Neural cell (in vitro differentiated cells): ENCODE measurements at regions not wholly inside any gene's neighbourhood (a gene's known extent, or its start where the extent isn't known, plus 50 kb on each side); places are given as distances from the start of the nearest gene placed in this dataset.

Source experiments
- H2AFZ ChIP-seq: fragments of 200-600, 300-800 bp; sonication (generic), shearing (Covaris generic); 2 replicates; pipeline ENCODE4 v1.6.0; 2014; ENCODE audit warnings: low read depth, mild to moderate bottlenecking, antibody characterized with exemption, low read length, moderate library complexity
- H3F3A ChIP-seq: fragments of 200-600 bp; shearing (Covaris generic); 2 replicates; pipeline ENCODE4 v1.6.1; 2016; ENCODE audit warnings: mild to moderate bottlenecking, moderate library complexity, mixed read lengths, antibody characterized with exemption, low read length; ENCODE audit not compliant: insufficient read depth, poor library complexity, severe bottlenecking
- H3K27ac ChIP-seq: fragments of 200-600, 300-800 bp; sonication (generic), shearing (Covaris generic); 2 replicates; pipeline ENCODE4 v1.5.1; 2014; ENCODE audit warnings: mild to moderate bottlenecking, low read length, moderate library complexity
- H3K27me3 ChIP-seq: fragments of 300-800, 200-600 bp; sonication (generic), shearing (Covaris generic); 2 replicates; pipeline ENCODE4 v1.6.0; 2014; ENCODE audit warnings: mild to moderate bottlenecking, low read depth, low read length, moderate library complexity; ENCODE audit not compliant: insufficient read depth
- H3K36me3 ChIP-seq: fragments of 300-800, 200-600 bp; sonication (generic), shearing (Covaris generic); 2 replicates; pipeline ENCODE4 v1.5.1; 2014; ENCODE audit warnings: mild to moderate bottlenecking, antibody characterized with exemption, low read length, moderate library complexity; ENCODE audit not compliant: insufficient read depth
- H3K4me2 ChIP-seq: fragments of 300-800, 200-600 bp; sonication (generic), shearing (Covaris generic); 2 replicates; pipeline ENCODE4 v1.6.0; 2014; ENCODE audit warnings: mild to moderate bottlenecking, low read length
- H3K4me3 ChIP-seq: fragments of 300-800, 200-600 bp; sonication (generic), shearing (Covaris generic); 2 replicates; pipeline ENCODE4 v1.5.1; 2014; ENCODE audit warnings: mild to moderate bottlenecking, low read length, moderate library complexity
- H3K79me2 ChIP-seq: fragments of 200-600 bp; shearing (Covaris generic); replicated peaks from 2 replicates; pipeline ENCODE4 v1.6.0; 2014; ENCODE audit warnings: mild to moderate bottlenecking, low read length, moderate library complexity; ENCODE audit not compliant: insufficient read depth
- H3K9ac ChIP-seq: fragments of 300-800, 200-600 bp; sonication (generic), shearing (Covaris generic); 2 replicates; pipeline ENCODE4 v1.6.1; 2016; ENCODE audit warnings: mild to moderate bottlenecking, low read length, mixed read lengths
- H3K9me2 ChIP-seq: fragments of 200-600 bp; shearing (Covaris generic); 2 replicates; pipeline ENCODE4 v1.6.1; 2016; ENCODE audit warnings: mild to moderate bottlenecking, low read length, mixed read lengths; ENCODE audit not compliant: insufficient read depth
- H3K9me3 ChIP-seq: fragments of 200-600, 300-800 bp; sonication (generic), shearing (Covaris generic); 2 replicates; pipeline ENCODE4 v1.6.1; 2016; ENCODE audit warnings: mild to moderate bottlenecking, mixed run types, low read length, moderate library complexity, mixed read lengths
- H4K20me1 ChIP-seq: fragments of 200-600 bp; shearing (Covaris generic); 2 replicates; pipeline ENCODE4 v1.6.1; 2016; ENCODE audit warnings: mild to moderate bottlenecking, mixed run types; ENCODE audit not compliant: insufficient read depth
- CTCF ChIP-seq: fragments of 450-650 bp; IDR thresholded peaks from 2 replicates; pipeline ENCODE4 v1.5.1; 2014; ENCODE audit warnings: antibody characterized with exemption, mild to moderate bottlenecking, moderate library complexity; ENCODE audit not compliant: poor library complexity, severe bottlenecking
- EP300 ChIP-seq: fragments of 450-650 bp; conservative IDR thresholded peaks from 2 replicates; pipeline ENCODE4 v1.6.1; 2014; ENCODE audit warnings: antibody characterized with exemption, mild to moderate bottlenecking, moderate library complexity; ENCODE audit not compliant: poor library complexity, severe bottlenecking
- EZH2 ChIP-seq: fragments of 200-600, 300-800 bp; shearing (Covaris generic), sonication (generic); IDR thresholded peaks from 2 replicates; pipeline ENCODE4 v1.6.1; 2014; ENCODE audit warnings: antibody characterized with exemption, low read length, borderline replicate concordance, mild to moderate bottlenecking; ENCODE audit not compliant: insufficient read depth, poor library complexity, severe bottlenecking
- MXI1 ChIP-seq: fragments of 450-650 bp; conservative IDR thresholded peaks from 2 replicates; pipeline ENCODE4 v1.6.1; 2014; ENCODE audit warnings: antibody characterized with exemption, mild to moderate bottlenecking; ENCODE audit not compliant: poor library complexity, severe bottlenecking
- POLR2AphosphoS5 ChIP-seq: IDR thresholded peaks from 2 replicates; pipeline ENCODE4 v1.6.1; 2012
- RAD21 ChIP-seq: fragments of 450-650 bp; conservative IDR thresholded peaks from 2 replicates; pipeline ENCODE4 v1.6.1; 2014; ENCODE audit warnings: antibody characterized with exemption, mild to moderate bottlenecking, moderate library complexity
- REST ChIP-seq: IDR thresholded peaks from 2 replicates; pipeline ENCODE4 v1.6.1; 2012; ENCODE audit warnings: borderline replicate concordance
- SMC3 ChIP-seq: fragments of 450-650 bp; conservative IDR thresholded peaks from 2 replicates; pipeline ENCODE4 v1.6.1; 2014; ENCODE audit warnings: antibody characterized with exemption, mild to moderate bottlenecking, moderate library complexity; ENCODE audit not compliant: poor library complexity
- TAF1 ChIP-seq: IDR thresholded peaks from 2 replicates; pipeline ENCODE4 v1.6.1; 2012; ENCODE audit warnings: low read depth

GRCh38 chrX:74246524-74246923 is 57.5 kb upstream of the ZCCHC13 start:
- H2AFZ ChIP-seq: no peak overlapping the region
- no peak overlapping the region for H3K9ac ChIP-seq
- no peaks in the 10 kb centered on the region for H3K27me3 ChIP-seq
- no peaks in the 10 kb centered on the region for H3F3A ChIP-seq
- H3K4me3 ChIP-seq: no peak overlapping the region
- H3K36me3 ChIP-seq: no peaks in the 10 kb centered on the region
- H3K9me3 ChIP-seq: no peaks in the 10 kb centered on the region
- no peak overlapping the region for H3K4me2 ChIP-seq
- TF ChIP-seq SMC3 (no peak), MXI1 (no peak), RAD21 (no peak), TAF1 (no peak), POLR2AphosphoS5 (no peak), EZH2 (no peak), REST (no peak), CTCF (no peak), EP300 (no peak)
- no peaks in the 10 kb centered on the region for H4K20me1 ChIP-seq
- H3K79me2 ChIP-seq: no peaks in the 10 kb centered on the region
- no peaks in the 10 kb centered on the region for H3K9me2 ChIP-seq
- no peak overlapping the region for H3K27ac ChIP-seq

- H3K27ac ChIP-seq: no peak overlapping the region
Observed at GRCh38 chrX:74242484-74243138, 61.4 kb upstream of the ZCCHC13 start.

More at GRCh38 chrX:74242484-74243138, 61.4 kb upstream of the ZCCHC13 start:
- no peaks in the 10 kb centered on the region for H3K9me2 ChIP-seq
- H3K9ac ChIP-seq: no peak overlapping the region
- no peaks in the 10 kb centered on the region for H3K9me3 ChIP-seq
- H3K4me3 ChIP-seq: no peak overlapping the region
- H2AFZ ChIP-seq: no peak overlapping the region
- H3K36me3 ChIP-seq: no peaks in the 10 kb centered on the region
- TF ChIP-seq SMC3 (no peak), EP300 (no peak), TAF1 (no peak), CTCF (no peak), POLR2AphosphoS5 (no peak), RAD21 (no peak), MXI1 (no peak), REST (no peak), EZH2 (no peak)
- H4K20me1 ChIP-seq: no peaks in the 10 kb centered on the region
- H3K79me2 ChIP-seq: no peaks in the 10 kb centered on the region
- no peaks in the 10 kb centered on the region for H3F3A ChIP-seq
- H3K4me2 ChIP-seq: no peak overlapping the region
- H3K27me3 ChIP-seq: no peaks in the 10 kb centered on the region
